Activated naive CD4-positive, alpha-beta T cell treated with anti-CD3 and anti-CD28 coated beads, Interleukin-2, amount 10 ng/mL, durations not matched to agents 7 days and 5 days (primary cell): ENCODE measurements at regions not wholly inside any gene's neighbourhood (a gene's known extent, or its start where the extent isn't known, plus 50 kb on each side); places are given as distances from the start of the nearest gene placed in this dataset.
"Not testable (repeated sequence)": the region's sequence is repeated elsewhere in the genome, so short reads cannot be mapped to it uniquely, and the experiment has no call there.

ENCODE experiments used
- CTCF ChIA-PET: fragments of 350-600 bp; sonication (Branson Sonifier 250); formaldehyde crosslinking; loops from one replicate; lab custom pipeline; 2021; ENCODE audit warnings: antibody characterized with exemption; lab: Charles Lee
- DNase-seq: peaks from one replicate; pipeline ENCODE4 v3.0.0-alpha.2; 2020
- H3K27ac Mint-ChIP-seq: one replicate; pipeline ENCODE4 v1.8.0; 2021; ENCODE audit warnings: mild to moderate bottlenecking, moderate library complexity, mixed read lengths
- H3K27me3 Mint-ChIP-seq: one replicate; pipeline ENCODE4 v1.8.0; 2021; ENCODE audit warnings: mild to moderate bottlenecking, mixed read lengths
- H3K36me3 Mint-ChIP-seq: one replicate; pipeline ENCODE4 v1.8.0; 2021; ENCODE audit warnings: mixed read lengths
- H3K4me1 Mint-ChIP-seq: one replicate; pipeline ENCODE4 v1.8.0; 2021; ENCODE audit warnings: mixed read lengths
- H3K4me3 Mint-ChIP-seq: one replicate; pipeline ENCODE4 v1.8.0; 2021; ENCODE audit warnings: mild to moderate bottlenecking, moderate library complexity, mixed read lengths
- H3K9me3 Mint-ChIP-seq: one replicate; pipeline ENCODE4 v1.8.0; 2021; ENCODE audit warnings: mixed read lengths

- H3K27ac Mint-ChIP-seq: no peak overlapping the region
- no peak for DNase-seq
- no peak overlapping the region for H3K4me3 Mint-ChIP-seq
- no peaks in the 10 kb centered on the region for H3K9me3 Mint-ChIP-seq
- H3K4me1 Mint-ChIP-seq: no peaks in the 10 kb centered on the region
- no peaks in the 10 kb centered on the region for H3K27me3 Mint-ChIP-seq
- CTCF ChIA-PET: no interaction called here
- H3K36me3 Mint-ChIP-seq: no peaks in the 10 kb centered on the region
Observed at GRCh38 chr3:157912514-157913451, 193.4 kb downstream of the SHOX2 start.

GRCh38 chr3:157906627-157907026 is 199.6 kb downstream of the SHOX2 start:
- Mint-ChIP-seq H3K27ac (no peak overlapping the region), H3K27me3 (no peaks in the 10 kb centered on the region), H3K9me3 (peaks cover 6% of the 10 kb centered on the region), H3K4me1 (no peaks in the 10 kb centered on the region), H3K36me3 (no peaks in the 10 kb centered on the region), H3K4me3 (no peak overlapping the region)
- no peak for DNase-seq
- CTCF ChIA-PET: no interaction called here

DNA sequence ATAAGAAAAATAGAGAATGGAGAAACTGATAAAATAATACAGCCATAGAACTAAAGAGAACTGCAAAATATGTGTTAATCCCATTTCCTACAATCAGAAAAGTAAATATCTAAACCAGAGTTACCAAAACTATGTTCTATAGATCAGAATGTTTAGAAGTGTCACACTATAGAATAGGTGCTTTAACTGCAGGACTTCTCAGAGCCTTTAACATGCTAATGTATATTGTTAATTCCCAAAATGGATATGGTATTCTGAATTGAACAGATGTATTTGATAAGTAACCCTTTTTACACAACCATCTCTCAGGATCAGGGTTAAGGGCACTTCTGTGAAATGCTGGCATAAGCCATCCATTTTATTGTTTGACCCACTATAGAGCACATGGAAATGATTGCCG is 200.3 kb downstream of the SHOX2 start:
- no peaks in the 10 kb centered on the region for H3K4me1 Mint-ChIP-seq
- CTCF ChIA-PET: no interaction called here
- H3K36me3 Mint-ChIP-seq: no peaks in the 10 kb centered on the region
- H3K27ac Mint-ChIP-seq: no peak overlapping the region
- no peaks in the 10 kb centered on the region for H3K27me3 Mint-ChIP-seq
- peaks cover 6% of the 10 kb centered on the region for H3K9me3 Mint-ChIP-seq
- H3K4me3 Mint-ChIP-seq: no peak overlapping the region
- DNase-seq: no peak

GRCh38 chr3:157902680-157903079 is 203.5 kb downstream of the SHOX2 start:
- CTCF ChIA-PET, H3K27ac Mint-ChIP-seq, DNase-seq, H3K36me3 Mint-ChIP-seq, H3K27me3 Mint-ChIP-seq, H3K4me3 Mint-ChIP-seq, H3K9me3 Mint-ChIP-seq, H3K4me1 Mint-ChIP-seq: not testable (repeated sequence)

DNA sequence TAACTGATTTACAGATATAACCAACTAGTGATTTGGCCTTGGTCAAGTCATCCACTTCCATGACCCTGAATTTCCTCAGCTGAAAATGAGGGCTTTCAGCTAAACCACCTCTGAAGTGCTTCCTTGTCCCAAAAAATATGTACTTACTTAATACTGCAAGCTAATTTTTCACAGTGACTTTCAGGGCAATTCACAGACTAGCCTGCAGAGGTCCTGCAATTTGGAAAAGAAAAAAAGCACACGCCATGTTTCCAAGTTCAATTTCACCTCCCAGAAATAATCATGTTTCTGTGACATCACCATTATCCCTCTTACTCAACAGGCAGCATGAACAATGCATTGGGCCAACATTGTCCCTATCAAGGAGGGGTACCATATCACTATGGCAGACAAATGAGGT is 218.2 kb downstream of the SHOX2 start:
- H3K4me3 Mint-ChIP-seq: no peak overlapping the region
- no peaks in the 10 kb centered on the region for H3K36me3 Mint-ChIP-seq
- no peak overlapping the region for H3K27ac Mint-ChIP-seq
- H3K27me3 Mint-ChIP-seq: no peaks in the 10 kb centered on the region
- no peaks in the 10 kb centered on the region for H3K9me3 Mint-ChIP-seq
- no peaks in the 10 kb centered on the region for H3K4me1 Mint-ChIP-seq
- CTCF ChIA-PET: no interaction called here
- no peak for DNase-seq

- CTCF ChIA-PET: no interaction called here
- H3K27me3 Mint-ChIP-seq: no peaks in the 10 kb centered on the region
- no peak overlapping the region for H3K27ac Mint-ChIP-seq
Observed at GRCh38 chr3:157876556-157876955, 229.7 kb downstream of the SHOX2 start.

DNA sequence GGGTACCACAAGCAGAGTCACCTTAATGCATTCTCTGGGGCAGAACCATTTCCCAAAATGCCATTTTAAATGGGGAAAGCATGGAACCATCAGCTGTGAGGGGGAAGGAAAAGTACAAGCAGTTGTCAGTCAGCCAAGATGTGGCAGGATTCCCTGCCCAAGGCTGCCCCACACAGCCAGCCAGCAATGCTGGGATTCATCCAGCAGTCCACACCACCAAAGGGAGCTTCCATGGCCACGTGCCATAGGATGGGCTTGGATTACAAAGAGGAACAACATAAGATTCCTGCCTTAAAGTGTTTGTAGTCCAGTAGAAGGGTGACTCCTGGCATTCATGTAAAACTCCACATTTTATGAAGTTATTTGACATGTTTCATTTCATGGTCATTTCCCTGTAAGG is 233.3 kb downstream of the SHOX2 start:
- CTCF ChIA-PET: no interaction called here
- no peaks in the 10 kb centered on the region for H3K36me3 Mint-ChIP-seq
- H3K4me1 Mint-ChIP-seq: no peaks in the 10 kb centered on the region
- no peak for DNase-seq
- no peak overlapping the region for H3K4me3 Mint-ChIP-seq
- no peak overlapping the region for H3K27ac Mint-ChIP-seq
- no peaks in the 10 kb centered on the region for H3K27me3 Mint-ChIP-seq
- H3K9me3 Mint-ChIP-seq: no peaks in the 10 kb centered on the region

More at GRCh38 chr3:157876556-157876955, 229.7 kb downstream of the SHOX2 start:
- no peak overlapping the region for H3K4me3 Mint-ChIP-seq
- no peak for DNase-seq
- H3K4me1 Mint-ChIP-seq: no peaks in the 10 kb centered on the region
- peaks cover 3% of the 10 kb centered on the region for H3K9me3 Mint-ChIP-seq
- no peaks in the 10 kb centered on the region for H3K36me3 Mint-ChIP-seq

DNA sequence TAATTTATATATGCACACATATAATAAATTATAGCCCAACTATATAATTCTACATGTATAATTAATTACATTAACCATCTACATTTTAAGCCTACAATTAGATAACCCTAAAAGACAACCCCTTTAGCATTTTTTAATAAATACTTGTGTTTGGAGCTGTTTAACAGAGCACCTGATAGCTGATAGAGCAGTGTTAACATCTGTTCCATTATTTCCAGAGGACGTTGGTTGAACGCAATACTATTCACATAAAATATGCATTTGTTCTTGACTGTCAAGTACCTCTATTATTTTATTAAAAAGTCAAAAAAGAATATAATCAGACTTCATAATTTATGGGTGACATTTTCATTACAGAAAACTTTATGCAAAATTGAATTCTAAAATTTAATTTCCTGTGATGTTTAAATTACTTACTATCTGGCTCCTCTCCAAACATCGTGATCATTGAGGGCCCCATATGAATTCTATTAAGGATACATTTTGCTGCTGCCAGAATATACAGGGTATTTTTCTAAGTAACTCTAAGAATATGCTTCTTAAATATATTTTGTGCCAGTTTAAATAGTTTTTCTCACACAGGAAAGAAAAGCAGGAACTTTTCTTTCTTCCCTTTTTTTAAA is 234.3 kb downstream of the SHOX2 start:
- Mint-ChIP-seq H3K36me3 (no peaks in the 10 kb centered on the region), H3K9me3 (no peaks in the 10 kb centered on the region), H3K27ac (no peak overlapping the region), H3K4me3 (no peak overlapping the region), H3K4me1 (no peaks in the 10 kb centered on the region), H3K27me3 (no peaks in the 10 kb centered on the region)
- DNase-seq: no peak
- CTCF ChIA-PET: interaction anchor here (1.0 kb wide), 1 partner anchor 20 kb away, joined by 3 read pairs; no protein-coding TSS in a partner anchor

GRCh38 chr3:157871248-157871647 is 235.0 kb downstream of the SHOX2 start:
- Mint-ChIP-seq H3K27ac (no peak overlapping the region), H3K27me3 (no peaks in the 10 kb centered on the region), H3K4me1 (no peaks in the 10 kb centered on the region), H3K36me3 (no peaks in the 10 kb centered on the region), H3K4me3 (no peak overlapping the region), H3K9me3 (no peaks in the 10 kb centered on the region)
- no peak for DNase-seq
- CTCF ChIA-PET: interaction anchor here (1.0 kb wide), 1 partner anchor 20 kb away, joined by 3 read pairs; no protein-coding TSS in a partner anchor

DNA sequence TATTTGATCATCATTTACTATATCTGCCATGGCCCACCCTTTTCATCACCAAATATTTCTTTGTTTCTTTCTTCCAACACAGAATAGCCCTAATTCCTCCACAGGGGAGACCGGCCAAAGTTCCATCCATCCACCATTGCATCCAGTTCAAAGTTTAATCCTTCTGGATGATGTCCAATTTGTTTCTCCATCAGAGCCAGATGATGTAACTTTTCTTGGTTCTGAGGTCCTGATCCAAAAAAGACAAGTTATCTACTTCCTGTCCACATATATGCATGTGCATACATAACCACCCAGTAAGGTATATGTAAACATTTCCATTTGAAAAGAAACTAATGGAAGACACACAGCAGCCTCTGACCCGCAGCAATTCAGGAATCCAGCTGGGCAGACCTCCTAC is 237.3 kb downstream of the SHOX2 start:
- no peaks in the 10 kb centered on the region for H3K9me3 Mint-ChIP-seq
- no peak overlapping the region for H3K27ac Mint-ChIP-seq
- no peaks in the 10 kb centered on the region for H3K36me3 Mint-ChIP-seq
- no peaks in the 10 kb centered on the region for H3K27me3 Mint-ChIP-seq
- no peak overlapping the region for H3K4me3 Mint-ChIP-seq
- no peak for DNase-seq
- H3K4me1 Mint-ChIP-seq: no peaks in the 10 kb centered on the region
- CTCF ChIA-PET: no interaction called here

DNA sequence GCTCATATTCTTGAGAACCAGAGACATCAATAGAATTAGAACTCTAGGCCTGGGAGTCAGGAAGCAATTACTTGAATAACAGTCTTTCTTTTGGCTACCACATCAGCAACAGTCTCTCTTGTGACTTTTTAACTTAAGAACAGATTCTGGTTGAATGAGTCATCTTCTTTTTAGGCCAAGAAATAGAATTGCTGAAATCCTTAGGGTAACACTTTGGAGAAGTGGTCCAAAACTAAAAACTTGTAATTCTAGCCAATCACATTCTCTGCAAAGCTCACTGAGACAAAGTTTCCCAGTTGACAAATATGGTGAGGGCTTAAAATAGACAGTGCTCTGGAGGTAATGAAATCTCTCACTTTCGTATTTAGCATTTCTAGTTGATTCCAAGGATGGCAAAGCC is 238.0 kb downstream of the SHOX2 start:
- Mint-ChIP-seq H3K4me1 (no peaks in the 10 kb centered on the region), H3K9me3 (no peaks in the 10 kb centered on the region)

GRCh38 chr3:157865352-157866000 is 240.7 kb downstream of the SHOX2 start:
- Mint-ChIP-seq H3K27ac (no peak overlapping the region), H3K9me3 (no peaks in the 10 kb centered on the region), H3K36me3 (no peaks in the 10 kb centered on the region), H3K4me1 (no peaks in the 10 kb centered on the region), H3K4me3 (no peak overlapping the region), H3K27me3 (no peaks in the 10 kb centered on the region)
- CTCF ChIA-PET: interaction anchor here (0.8 to 2.1 kb wide), 11 partner anchors 8 to 674 kb away, joined by 3 to 18 read pairs (median 3); no protein-coding TSS in a partner anchor
- peak; percentile 52 for DNase-seq

More for the DNA sequence above, 238.0 kb downstream of the SHOX2 start:
- no peak for DNase-seq
- H3K27me3 Mint-ChIP-seq: no peaks in the 10 kb centered on the region
- H3K36me3 Mint-ChIP-seq: no peaks in the 10 kb centered on the region
- no peak overlapping the region for H3K4me3 Mint-ChIP-seq
- CTCF ChIA-PET: no interaction called here
- no peak overlapping the region for H3K27ac Mint-ChIP-seq

DNA sequence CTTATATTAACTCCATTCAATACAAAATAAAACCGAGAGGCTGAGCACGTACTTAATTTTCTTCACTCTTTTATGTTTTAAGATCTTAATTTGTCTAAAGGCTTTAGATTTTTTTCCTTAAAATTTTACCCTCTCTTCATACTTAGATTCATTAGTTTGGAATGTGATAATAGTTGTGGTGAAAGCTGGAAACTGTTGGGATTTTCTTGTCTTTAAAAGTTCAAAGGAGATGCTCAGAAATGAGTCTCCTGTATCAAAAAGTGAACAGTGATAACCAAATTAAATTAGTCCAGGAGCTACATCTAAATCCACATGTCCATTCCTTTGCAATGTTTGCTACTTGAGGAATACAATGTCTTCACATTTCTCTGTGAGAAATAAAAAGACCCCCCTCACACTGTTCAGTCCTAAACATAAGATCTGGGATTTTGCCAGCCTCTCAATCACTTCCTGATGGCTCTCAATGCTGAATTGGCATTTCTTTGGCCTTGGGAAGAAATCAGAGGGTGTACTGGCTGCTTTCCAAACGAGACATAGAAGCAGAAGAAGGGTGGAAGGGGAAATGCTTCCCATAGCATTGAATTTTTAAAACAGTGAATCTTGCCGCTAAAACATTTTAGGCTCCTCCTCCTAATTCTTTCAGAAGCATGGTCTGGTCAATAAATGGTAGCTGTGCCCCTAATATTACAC is 245.0 kb downstream of the SHOX2 start:
- Mint-ChIP-seq H3K4me1 (no peaks in the 10 kb centered on the region), H3K27me3 (no peaks in the 10 kb centered on the region), H3K27ac (no peak overlapping the region), H3K4me3 (no peak overlapping the region), H3K36me3 (no peaks in the 10 kb centered on the region), H3K9me3 (no peaks in the 10 kb centered on the region)
- no peak for DNase-seq
- CTCF ChIA-PET: no interaction called here

DNA sequence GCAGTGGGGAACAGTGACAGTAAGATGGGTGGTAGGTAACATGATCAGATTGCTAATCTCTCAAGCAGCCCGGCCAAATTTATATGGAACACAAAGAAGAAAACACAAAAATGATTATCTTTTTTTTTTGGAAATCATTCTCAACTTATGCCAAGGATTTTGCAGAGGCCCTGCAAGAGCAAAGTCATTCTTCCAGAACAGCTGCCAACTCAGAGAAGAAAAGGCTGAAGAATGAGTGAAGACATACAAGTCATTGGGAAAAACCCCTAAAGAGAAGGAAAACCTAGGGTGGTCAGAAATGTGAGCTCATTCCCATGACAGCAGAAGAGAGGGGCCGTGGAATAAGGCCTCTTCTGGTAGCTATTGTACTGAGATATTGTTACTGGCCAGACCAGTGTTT is 246.7 kb downstream of the SHOX2 start:
- CTCF ChIA-PET: no interaction called here
- Mint-ChIP-seq H3K4me3 (no peak overlapping the region), H3K27me3 (no peaks in the 10 kb centered on the region), H3K27ac (no peak overlapping the region), H3K9me3 (no peaks in the 10 kb centered on the region), H3K36me3 (no peaks in the 10 kb centered on the region), H3K4me1 (no peaks in the 10 kb centered on the region)
- DNase-seq: no peak
